Upper lobe of left lung (tissue), 4 donors: ENCODE measurements at regions not wholly inside any gene's neighbourhood (a gene's known extent, or its start where the extent isn't known, plus 50 kb on each side); places are given as distances from the start of the nearest gene placed in this dataset.

ENCODE experiments used
- EP300 ChIP-seq, 4 donors: sonication (generic); formaldehyde crosslinking; IDR thresholded peaks; one replicate each; pipeline ENCODE4 v1.5.1; 2017; ENCODE audit warnings: antibody characterized with exemption in 4 of 4, control low read depth in 2 of 4
- POLR2AphosphoS5 ChIP-seq, 2 donors: sonication (generic); formaldehyde crosslinking; IDR thresholded peaks; one replicate each; pipeline ENCODE4 v1.5.1; 2017; ENCODE audit warnings: antibody characterized with exemption in 2 of 2

- no peak for TF ChIP-seq EP300 (IDR thresholded peaks at IDR 0.05)
- no peak for TF ChIP-seq POLR2AphosphoS5 (IDR thresholded peaks at IDR 0.05)
These were observed 645.2 kb upstream of the PTPRD start for GRCh38 chr9:11257992-11258391.
